HFF-Myc (cell line): ENCODE measurements at regions not wholly inside any gene's neighbourhood (a gene's known extent, or its start where the extent isn't known, plus 50 kb on each side); places are given as distances from the start of the nearest gene placed in this dataset.

Source experiments
- DNase-seq: peaks from one replicate; pipeline ENCODE4 v3.0.0-alpha.2; 2011; ENCODE audit warnings: low read depth; ENCODE audit errors: extremely low read depth
- H3K4me3 ChIP-seq: replicated peaks from 2 replicates; pipeline ENCODE4 v1.5.1; 2011; ENCODE audit warnings: low read depth, mild to moderate bottlenecking, control low read depth, low read length
- CTCF ChIP-seq: IDR thresholded peaks from 2 replicates; pipeline ENCODE4 v1.5.1; 2012; ENCODE audit warnings: mild to moderate bottlenecking, low read depth, low read length, control low read depth; ENCODE audit errors: missing control alignments

GRCh38 chr13:99035715-99036114 lies 57.9 kb upstream of the DOCK9 start:
- DNase-seq = no peak
- no peak overlapping the region for H3K4me3 ChIP-seq
- no peak for TF ChIP-seq CTCF

- TF ChIP-seq CTCF = no peak
- no peak for DNase-seq
- H3K4me3 ChIP-seq = no peak overlapping the region
Observed at GRCh38 chr13:99037756-99038155, 59.9 kb upstream of the DOCK9 start.

GRCh38 chr13:99039718-99040280 lies 61.9 kb upstream of the DOCK9 start:
- H3K4me3 ChIP-seq = no peak overlapping the region
- TF ChIP-seq CTCF = no peak
- DNase-seq = no peak

- DNase-seq = no peak
- no peak for TF ChIP-seq CTCF
- H3K4me3 ChIP-seq = no peak overlapping the region
Observed at GRCh38 chr13:99040536-99041131, 62.8 kb upstream of the DOCK9 start.

GRCh38 chr13:99041337-99041736 lies 63.5 kb upstream of the DOCK9 start:
- no peak for DNase-seq
- no peak overlapping the region for H3K4me3 ChIP-seq
- TF ChIP-seq CTCF = no peak

GRCh38 chr13:99041788-99042187 lies 63.9 kb upstream of the DOCK9 start:
- no peak for TF ChIP-seq CTCF
- DNase-seq = no peak
- H3K4me3 ChIP-seq = no peak overlapping the region
